ENCODE measurements at regions not wholly inside any gene's neighbourhood (a gene's known extent, or its start where the extent isn't known, plus 50 kb on each side); places are given as distances from the start of the nearest gene placed in this dataset.

- DNase-seq: no peak
These were observed 204.9 kb upstream of the MIR17HG start for GRCh38 chr13:91142572-91142971.

- peak; percentile 81 for DNase-seq
These were observed 203.4 kb upstream of the MIR17HG start for GRCh38 chr13:91144054-91144453.

GRCh38 chr13:91144486-91144885 lies 203.0 kb upstream of the MIR17HG start:
- no peak for DNase-seq

- DNase-seq: no peak
These were observed 201.8 kb upstream of the MIR17HG start for GRCh38 chr13:91145571-91146205.

DNA sequence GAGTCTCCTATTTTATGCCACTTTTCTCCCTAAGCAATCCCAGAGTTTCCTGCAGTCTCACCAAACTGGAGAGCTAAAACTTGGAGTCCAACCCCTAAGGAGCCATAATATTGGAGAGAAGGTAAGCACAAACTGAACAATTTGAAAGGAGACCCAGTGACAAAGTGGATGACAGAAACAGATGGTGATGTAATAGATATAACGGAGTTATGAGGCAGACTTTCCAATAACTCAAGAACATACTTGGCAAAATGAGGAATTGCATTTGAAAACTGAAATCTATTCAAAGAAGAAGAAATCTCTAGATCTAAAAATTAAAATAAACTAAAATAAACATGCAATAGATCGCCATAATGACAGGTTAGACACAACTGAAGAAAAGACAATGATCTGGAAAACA lies 200.9 kb upstream of the MIR17HG start:
- no peak for DNase-seq

DNA sequence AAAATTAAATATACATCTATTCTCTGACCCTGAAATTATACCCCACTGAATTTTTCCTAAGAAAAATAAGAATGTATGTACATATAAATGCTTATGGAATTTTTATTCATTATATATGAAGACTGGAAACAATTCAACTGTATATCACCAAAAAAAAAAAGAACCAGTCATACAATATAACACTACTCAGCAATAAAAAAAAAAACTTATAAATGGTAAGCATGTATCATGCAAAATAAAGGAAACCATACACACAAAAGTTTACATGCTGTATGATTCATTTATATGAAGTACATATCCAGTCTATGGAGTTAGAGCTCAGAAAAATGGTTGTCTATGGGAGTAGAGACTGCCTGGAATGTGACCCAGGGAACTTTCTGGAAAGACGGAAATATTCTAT lies 199.4 kb upstream of the MIR17HG start:
- DNase-seq: no peak

DNA sequence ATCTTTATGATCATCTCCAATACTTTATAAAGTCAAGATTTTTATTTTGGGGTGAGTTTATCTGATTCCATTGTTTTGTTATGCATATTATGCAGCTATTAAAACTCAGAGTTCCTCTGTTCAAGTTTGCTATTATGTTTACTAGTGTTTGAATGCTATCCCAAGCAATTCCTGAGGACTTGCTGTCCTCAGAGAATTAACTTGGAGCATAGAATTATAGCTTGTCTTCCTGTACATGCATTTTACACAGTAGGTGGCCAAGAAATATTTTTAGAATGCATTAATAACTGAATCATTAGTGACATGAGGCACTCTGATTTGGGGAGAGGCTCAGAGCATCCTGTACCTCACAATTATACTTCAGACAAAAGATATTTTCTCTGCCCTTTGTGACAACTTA lies 195.6 kb upstream of the MIR17HG start:
- DNase-seq: no peak

DNA sequence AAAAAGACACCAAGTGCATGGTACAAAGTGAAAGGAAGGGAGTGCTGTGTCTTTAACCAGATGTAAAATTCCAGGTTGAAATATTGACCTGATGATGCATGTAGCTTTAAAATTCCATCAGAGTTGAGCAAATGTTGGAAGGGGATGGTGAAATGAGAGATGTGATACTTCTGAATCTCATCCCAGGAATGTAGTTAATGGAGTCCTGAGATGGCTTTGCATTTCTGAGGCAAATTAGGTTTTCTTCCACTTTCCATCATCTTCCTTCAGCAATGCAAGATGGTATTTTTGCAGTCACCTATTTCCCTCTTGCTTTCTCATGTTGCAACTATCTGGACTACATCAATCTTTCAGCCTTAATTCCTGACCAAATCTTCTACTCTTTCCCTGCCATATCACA lies 194.1 kb upstream of the MIR17HG start:
- no peak for DNase-seq

- peak; percentile 53 for DNase-seq
These were observed 192.7 kb upstream of the MIR17HG start for GRCh38 chr13:91154558-91155353.

- DNase-seq: no peak
These were observed 191.9 kb upstream of the MIR17HG start for GRCh38 chr13:91155512-91156114.

- no peak for DNase-seq
These were observed 190.0 kb upstream of the MIR17HG start for GRCh38 chr13:91157273-91158016.

- peak; percentile 20 for DNase-seq
These were observed 189.5 kb upstream of the MIR17HG start for GRCh38 chr13:91158017-91158395.

DNA sequence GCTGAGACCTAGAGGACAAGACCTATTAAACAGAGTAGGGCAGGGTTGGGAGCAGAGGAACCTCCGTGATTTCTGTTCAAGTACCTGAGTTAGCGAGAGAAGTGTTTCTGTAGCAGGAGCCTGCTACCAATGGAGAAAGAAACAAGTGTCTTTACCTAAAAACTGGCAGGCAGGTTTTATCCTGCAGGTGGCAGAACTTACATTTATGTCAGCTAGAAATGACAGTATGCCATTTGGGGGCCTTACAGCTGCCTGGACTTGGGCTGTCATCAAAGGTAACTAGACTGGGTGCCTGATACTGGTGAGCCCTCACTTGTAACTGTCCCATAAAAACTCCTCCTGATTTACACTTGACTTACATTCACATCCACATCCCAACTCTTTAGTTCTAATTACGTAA lies 185.3 kb upstream of the MIR17HG start:
- peak; percentile 38 for DNase-seq

- DNase-seq: no peak
These were observed 184.9 kb upstream of the MIR17HG start for GRCh38 chr13:91162589-91162988.

DNA sequence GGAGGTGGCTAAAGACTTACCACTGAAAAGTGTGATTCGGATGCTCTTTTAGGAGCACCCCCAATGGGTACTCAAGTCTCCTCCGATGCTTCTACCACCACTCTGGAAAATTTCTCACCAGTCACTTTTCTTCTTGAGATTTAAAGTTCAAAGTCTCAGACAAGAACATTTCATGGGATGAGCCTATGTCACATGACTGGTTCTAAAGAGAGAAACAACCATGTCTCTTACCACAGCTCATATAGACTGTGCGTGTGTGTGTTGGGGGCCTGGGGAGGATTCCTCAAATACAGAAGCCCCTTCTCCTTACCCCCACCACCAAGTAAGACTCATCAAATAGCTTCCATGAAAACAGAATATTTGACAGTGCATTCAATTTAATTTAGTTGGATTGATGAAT lies 181.7 kb upstream of the MIR17HG start:
- DNase-seq: no peak

GRCh38 chr13:91166714-91167511 lies 180.6 kb upstream of the MIR17HG start:
- DNase-seq: no peak

DNA sequence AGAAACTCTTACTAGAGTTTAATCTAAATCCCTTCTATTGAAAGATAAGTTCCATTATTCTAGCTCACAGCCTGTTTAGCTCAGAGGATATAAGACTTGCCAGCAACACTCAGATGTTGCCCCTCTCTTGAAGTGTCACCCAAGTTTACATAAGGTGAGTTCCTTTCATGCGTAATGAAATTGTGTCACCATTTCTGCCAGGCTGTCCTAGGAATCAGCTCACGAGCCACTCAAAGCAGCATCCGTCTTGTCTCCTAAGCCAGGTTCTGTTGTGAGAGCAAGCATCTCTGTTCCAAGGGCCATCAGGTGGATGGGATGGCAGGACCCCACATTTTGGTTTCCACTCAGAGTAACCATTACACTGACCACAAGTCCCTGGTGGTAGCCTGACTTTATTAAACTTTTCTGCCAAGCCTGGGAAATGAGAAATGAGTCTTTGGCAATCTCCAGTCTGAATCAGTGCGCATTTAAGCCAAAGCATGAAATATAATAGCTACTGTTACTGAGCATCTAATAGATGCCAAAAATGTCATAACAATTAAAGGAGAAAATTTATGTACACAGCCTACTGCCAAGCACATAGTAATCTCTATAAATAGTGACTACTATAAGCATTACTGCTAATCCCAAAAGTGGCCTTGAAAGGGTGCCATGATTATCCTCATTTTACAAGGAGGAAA lies 179.6 kb upstream of the MIR17HG start:
- no peak for DNase-seq

DNA sequence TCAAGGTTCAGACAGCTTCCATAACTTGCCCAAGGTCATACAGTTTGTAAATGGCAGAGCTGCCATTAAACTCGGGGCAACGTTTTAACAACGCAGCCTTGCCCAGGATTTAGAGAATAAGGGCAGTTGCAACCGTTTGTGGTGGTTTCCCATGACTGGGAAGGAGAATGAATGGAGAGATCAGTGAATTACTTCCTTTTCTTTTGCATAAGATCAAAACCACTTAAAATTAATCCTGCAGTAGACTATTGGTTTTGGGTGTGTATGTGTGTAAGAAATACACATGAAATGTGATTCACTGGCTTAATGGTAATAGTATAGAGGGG lies 179.1 kb upstream of the MIR17HG start:
- DNase-seq: no peak

DNA sequence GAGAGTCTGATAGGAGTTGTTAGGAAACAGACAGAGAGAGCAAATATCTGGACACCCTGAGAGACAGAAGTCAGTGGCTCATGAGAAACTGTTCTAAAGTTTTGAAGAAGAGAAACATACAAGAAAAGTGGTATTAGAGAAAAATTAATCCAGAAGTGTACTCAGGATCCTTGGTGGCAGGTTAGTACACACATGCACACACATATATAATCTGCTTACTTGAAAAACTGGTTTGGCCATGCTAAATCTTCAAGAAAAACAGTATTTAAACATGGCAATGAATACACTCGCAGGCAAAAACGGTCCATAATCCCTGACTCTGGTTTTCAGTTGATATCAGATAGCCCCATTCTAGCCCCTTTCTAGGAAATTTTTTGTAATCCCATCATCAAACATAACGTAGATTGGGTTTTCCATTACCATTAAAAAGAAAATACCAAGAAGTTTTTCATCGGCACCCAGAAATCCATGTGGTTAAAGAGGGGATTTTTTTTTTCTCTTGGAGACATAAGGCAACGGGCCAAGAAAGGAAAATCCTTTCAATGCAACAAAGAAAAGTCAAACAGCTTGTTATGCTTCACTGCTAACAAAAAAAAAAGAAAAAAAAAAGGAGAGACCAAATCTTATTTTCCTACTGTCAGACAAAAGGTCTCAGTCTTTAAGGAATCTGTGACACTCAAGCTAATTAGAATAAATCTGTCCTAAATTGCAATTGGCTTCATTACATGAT lies 178.0 kb upstream of the MIR17HG start:
- DNase-seq: no peak

- DNase-seq: no peak
These were observed 175.3 kb upstream of the MIR17HG start for GRCh38 chr13:91172160-91172559.

GRCh38 chr13:91174886-91175501 lies 172.5 kb upstream of the MIR17HG start:
- DNase-seq: no peak

Measured in GDM1 (cell line).